Cerebellar nuclear complex (tissue), 1 donor: ENCODE measurements at regions not wholly inside any gene's neighbourhood (a gene's known extent, or its start where the extent isn't known, plus 50 kb on each side); places are given as distances from the start of the nearest gene placed in this dataset.

Experiments used
- DNase-seq, 2 experiments: peaks; one replicate each; lab custom pipeline; 2025; lab: John Stamatoyannopoulos, UW

DNA sequence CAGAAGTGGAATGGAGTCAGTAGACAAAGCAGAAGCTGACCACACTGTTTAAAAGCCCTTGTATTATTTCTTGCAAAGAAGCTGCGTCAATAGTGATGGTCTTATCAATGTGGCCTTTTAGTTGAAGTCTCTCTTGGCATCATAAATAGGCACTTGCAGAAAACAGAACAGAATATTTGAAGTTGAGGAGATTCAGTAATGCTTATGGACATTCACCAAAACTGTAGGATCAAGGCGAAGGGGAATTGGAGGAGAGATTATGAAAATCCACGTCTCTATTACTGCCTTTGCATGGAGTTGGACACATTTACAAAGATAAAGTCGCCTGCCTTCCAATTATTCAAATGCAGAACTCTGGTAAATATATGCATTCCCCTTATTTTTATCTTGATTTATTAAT, 1482.8 kb downstream of the EFNB2 start:
- DNase-seq: no peak

- DNase-seq: no peak
Measured at GRCh38 chr13:105050686-105051085, 1484.8 kb downstream of the EFNB2 start.

- no peak for DNase-seq
Measured at GRCh38 chr13:105048677-105049076, 1486.8 kb downstream of the EFNB2 start.

DNA sequence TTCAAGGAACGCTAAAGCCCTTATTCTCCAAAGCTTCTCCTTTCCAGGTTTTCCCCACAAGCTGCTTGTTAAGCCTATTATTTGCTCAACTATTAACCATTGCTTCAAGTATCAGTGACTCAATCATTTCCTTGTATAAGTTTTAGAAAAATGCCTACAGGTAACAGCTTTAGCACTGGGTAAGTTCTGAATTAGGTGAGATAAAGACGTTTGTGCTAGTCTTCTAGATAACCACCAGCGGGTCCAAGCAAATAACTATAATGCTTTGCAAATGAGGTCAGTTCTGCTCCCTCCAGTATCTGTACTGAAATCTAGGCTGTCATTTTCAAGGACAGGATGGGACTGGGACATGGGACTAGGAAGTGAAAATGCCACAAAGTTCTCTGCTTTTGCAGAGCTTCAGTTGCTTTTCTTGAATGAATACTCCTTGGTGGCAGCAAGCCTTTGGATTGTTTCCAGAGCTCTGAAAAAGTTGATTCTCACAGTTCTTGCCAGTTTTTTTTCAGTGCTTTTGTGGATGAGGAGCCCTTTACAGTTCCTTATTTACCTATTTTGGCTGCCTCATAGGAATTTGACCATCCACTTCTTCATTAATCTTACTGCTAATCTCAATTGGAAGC, 1487.7 kb downstream of the EFNB2 start:
- no peak for DNase-seq

- no peak for DNase-seq
Measured at GRCh38 chr13:105037110-105037509, 1498.4 kb downstream of the EFNB2 start.

- no peak for DNase-seq
Measured at GRCh38 chr13:105035092-105035491, 1500.4 kb downstream of the EFNB2 start.

DNA sequence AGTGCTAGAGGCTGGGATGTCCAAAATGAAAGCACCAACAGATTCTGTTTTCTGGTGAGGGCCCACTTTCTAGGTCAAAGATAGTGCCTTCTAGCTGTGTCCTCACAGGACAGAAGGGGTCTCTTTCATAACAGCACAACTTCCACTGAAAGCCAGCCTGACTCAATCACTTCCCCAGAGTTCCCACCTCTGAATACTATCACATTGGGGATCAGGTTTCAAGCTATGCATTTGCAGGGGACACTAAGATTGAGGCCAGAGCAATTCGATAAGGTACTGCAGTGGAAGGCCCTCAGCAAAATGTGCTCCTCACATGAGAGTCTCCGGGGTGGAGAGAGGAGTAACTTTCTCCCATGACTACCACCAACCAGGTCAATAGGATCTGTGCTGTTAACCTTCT, 1501.5 kb downstream of the EFNB2 start:
- DNase-seq: no peak

- peak in 1 of 2 experiments; percentile 62 for DNase-seq
Measured at GRCh38 chr13:105031306-105031705, 1504.2 kb downstream of the EFNB2 start.

GRCh38 chr13:105030851-105031250, 1504.6 kb downstream of the EFNB2 start:
- no peak for DNase-seq

DNA sequence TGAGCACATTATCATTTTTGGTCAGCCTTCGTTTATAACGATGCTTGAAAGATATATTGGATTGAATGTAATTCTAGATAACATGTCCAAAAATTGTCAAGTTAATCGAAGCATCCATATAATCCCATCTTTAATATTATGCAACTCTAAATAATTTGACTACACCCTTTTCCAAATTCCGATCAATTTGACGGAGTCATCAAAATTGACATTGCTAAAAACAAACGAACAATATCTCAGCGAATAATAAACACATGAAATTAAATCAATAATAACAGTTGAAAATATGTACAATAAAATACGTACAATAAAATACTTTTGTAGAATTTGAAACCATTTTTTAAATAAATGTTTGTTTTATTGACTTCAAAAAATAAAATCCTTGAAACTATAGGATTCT, 1516.4 kb downstream of the EFNB2 start:
- no peak for DNase-seq

DNA sequence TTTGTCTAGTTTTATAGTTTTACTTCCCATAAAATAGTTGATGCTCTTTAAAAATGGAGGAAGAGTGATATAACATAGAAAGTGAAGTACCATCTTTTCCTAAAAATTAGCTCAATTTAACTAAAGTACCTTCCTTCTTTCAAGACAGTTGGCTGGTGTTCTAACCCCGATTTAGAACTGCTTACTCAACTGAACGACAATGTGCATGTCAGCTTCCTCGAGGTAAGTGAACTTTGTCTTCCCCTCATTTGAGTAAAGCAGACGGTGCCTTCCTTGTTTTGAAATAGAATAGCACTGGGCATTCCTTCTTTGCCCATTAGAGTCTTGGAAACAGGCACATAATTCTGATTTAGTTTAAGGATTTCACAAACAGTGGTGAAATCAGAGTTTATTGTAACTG, 1519.2 kb downstream of the EFNB2 start:
- DNase-seq: no peak

DNA sequence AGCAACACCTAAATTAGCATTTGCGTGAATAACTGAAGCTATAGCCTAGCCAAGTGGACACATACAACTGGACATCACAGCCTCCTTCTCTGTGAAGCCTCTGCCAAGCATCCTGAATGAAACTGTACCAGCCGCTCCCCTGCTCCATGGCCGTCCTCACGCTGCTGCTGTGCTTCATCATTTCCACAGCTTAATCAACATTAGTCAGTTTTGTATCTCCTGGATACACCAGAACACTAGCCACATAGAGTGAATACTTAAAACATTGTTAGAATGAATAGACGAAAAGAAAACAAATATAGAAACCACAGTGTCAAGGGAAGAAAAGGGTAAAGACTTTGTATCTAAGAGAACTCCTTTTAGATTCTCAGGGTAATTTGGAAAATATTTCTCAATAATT, 1526.9 kb downstream of the EFNB2 start:
- DNase-seq: no peak

DNA sequence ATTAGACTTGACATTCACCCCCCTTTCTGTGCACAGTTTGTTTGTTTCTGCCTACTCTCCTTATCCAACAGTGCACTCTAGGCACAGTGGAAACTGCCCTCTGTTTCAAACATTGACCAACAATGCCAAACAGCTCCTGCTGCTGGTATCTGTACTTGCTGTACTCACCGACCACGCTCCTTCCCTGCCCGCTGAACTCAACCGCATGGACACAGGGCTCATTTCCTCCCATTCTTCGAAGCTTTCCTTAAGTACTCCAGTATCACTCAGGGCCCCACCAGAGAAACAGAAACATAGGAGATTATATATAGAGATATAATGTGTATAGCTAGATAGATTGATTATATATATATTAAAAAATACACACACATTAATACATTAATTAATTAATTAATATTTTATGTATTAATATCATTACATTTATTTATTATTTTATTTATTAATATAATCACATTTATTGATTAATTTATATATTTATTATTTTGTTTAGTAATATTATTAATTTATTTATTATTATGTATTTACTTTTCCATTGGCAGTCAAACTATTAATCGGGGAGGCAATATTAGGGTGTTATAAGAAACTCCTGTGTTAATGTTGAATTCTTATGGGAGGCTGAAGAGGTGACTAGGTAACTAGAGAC, 1528.2 kb downstream of the EFNB2 start:
- DNase-seq: no peak

GRCh38 chr13:104996022-104996421, 1539.4 kb downstream of the EFNB2 start:
- DNase-seq: no peak

- no peak for DNase-seq
Measured at GRCh38 chr13:104993708-104994107, 1541.8 kb downstream of the EFNB2 start.

DNA sequence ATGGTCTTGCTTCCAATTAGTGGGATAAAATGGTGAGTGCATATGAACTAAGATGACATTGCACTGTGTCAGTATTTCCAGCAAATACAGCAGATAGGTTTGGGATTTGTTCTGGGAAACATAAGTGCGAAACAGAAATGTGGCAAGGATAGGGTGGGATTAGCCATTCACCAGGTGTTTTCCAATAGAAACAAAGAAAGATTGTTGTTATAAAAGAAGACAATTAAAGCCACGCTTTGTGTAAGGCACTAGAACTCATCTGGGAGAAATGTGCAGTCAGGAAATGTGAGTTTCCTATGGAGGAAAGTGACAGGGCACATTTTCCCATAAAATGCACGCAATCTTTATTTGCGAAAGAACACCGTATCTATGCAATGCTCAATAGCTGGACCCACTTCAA, 1547.8 kb downstream of the EFNB2 start:
- no peak for DNase-seq

DNA sequence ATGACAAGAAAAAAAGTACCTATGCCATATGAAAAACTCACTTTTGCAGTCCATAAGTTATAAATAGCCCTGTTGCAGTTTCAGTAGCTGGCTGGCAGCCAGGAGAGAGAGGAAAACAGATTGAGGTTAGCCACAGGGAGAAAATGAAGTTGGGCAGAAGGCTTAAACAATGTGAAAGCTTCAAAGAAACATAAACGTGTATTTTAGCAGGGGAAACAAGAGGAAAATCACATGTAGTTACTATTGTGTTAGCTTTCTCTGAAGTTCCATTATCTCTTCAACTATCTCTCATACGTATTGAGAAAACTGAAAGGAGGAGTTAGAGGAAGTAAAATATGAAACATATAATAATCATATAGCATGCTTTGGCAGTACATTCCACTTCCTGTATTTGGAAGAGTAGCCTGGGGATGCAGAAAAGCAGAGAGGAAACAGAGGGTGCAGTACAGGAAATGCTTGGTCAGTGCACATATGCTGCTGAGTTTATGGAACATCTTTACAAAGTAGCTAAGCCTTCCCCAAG, 1551.1 kb downstream of the EFNB2 start:
- peak in 1 of 2 experiments; percentile 43 for DNase-seq

GRCh38 chr13:104983601-104984000, 1551.9 kb downstream of the EFNB2 start:
- DNase-seq: no peak

DNA sequence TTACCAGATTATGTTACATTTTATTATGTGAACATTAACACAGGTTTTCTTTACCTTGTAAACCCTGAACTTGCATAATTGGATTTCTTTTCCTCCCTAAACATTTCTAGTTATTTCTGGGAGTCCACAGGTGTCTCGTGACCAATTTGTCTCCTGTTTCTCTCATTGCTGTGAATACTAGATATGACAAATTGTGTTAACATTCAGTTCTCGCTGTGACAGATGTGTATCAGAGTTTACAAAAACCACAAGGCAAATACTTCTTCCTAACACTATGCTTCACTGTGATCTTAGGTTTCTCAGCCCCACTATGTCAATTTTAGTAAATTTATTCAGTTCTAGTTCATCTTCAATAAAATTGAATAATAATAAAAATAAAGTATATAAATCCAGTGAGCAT, 1554.9 kb downstream of the EFNB2 start:
- DNase-seq: no peak

DNA sequence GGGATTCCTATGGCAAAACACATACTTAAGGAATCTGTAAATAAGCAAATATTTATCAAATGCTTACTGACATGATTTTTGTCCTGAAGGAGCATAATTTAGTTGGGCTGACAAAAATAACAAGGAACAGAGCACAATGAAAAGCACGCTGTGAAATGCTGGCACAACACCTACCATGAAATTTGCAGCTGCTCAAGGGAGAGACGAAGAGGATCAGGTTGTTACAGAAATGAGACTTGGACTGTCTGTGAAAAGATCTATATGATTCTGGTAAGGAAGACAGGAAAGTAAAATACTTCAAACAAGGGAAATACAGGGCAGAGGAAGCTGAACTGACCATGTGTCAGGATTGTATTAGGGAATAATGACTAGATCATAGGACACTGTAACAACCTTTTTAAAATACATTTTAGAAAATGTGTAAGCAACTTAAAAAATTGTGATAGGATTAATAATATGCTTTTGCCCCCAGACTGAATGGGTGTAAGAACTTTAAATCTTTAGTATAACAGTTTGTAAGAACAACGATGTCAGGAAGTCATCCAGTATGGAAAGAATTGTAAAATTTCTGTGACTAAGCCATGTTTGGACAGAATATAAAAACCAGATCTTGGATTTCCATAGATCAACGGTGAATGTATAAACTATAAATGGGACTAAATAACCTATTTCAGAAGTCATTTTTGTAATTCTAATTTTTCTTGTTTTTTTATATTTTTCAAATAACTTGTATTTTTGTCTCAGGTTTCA, 1556.0 kb downstream of the EFNB2 start:
- no peak for DNase-seq

GRCh38 chr13:104976986-104977385, 1558.5 kb downstream of the EFNB2 start:
- no peak for DNase-seq

DNA sequence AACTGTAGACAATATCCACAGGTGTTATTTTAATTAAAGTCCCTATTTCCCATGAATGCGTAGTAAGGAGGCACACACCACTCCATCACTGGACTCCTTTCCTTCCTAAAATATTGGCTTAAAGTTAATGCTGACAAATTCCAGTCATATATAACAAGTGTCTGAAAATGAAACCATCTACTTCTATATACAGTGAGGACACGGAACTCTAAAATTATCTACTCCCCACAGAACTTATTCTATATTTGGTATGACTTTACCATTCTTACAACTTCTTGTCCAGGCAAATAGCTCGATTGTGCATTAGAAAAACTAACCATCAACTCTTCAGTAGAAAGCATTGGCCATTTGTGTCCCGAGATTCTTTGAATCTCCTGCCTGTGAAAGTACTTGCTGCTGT, 1560.2 kb downstream of the EFNB2 start:
- DNase-seq: no peak

GRCh38 chr13:104968876-104969275, 1566.6 kb downstream of the EFNB2 start:
- DNase-seq: no peak
